ENCODE measurements at regions not wholly inside any gene's neighbourhood (a gene's known extent, or its start where the extent isn't known, plus 50 kb on each side); places are given as distances from the start of the nearest gene placed in this dataset.
"Not testable (repeated sequence)": the region's sequence is repeated elsewhere in the genome, so short reads cannot be mapped to it uniquely, and the experiment has no call there.

DNA sequence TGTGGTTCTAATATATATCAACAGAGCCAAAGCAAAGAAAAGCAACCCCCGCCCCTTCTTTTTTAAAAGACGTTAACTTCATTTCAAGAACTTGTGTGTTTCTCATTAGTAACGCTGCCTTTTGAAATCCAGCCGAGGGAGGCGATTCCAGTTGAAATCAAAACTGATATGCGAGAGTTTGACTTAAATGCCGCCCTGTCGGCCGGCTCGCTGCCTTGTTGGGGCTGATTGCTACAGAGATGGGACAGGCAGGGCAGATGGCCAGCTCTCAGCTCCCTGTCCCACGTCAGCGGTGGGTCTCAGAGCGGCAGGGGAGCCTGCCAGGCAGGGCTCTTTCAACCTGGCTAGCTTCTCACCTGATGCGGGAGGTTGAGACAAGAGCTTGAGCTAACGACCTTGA, 51.9 kb upstream of the ALX4 start:
- in situ Hi-C loops (cut with HindIII; ENCODE audit: low sequenced_read_pairs) = no loop called here

- in situ Hi-C loops (cut with HindIII; ENCODE audit: low sequenced_read_pairs) = no loop called here
These were observed 53.2 kb upstream of the ALX4 start for GRCh38 chr11:44363116-44363515.

GRCh38 chr11:44364596-44364995, 54.7 kb upstream of the ALX4 start:
- in situ Hi-C loops (cut with HindIII; ENCODE audit: low sequenced_read_pairs) = no loop called here

DNA sequence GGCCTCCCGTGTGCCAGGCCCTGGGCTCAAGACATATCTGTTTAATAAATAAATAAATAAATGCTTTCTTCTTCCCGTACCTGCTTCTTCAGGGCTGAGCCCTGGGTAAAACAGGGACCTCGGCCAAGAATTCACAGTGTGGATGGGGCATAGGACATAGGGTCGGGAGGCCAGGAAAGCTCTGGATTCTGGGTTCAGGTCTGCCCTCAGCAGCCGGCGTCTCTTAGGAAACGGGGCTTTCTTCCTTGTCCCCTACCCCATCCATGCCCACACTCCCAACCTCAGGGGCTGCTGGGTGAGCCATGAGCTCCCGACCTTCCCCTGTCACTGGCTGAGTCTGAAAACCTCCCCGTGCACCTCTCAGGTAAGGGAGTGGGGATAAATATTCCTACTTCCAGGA, 55.7 kb upstream of the ALX4 start:
- in situ Hi-C loops (cut with HindIII; ENCODE audit: low sequenced_read_pairs) = no loop called here

- in situ Hi-C loops (cut with HindIII; ENCODE audit: low sequenced_read_pairs) = no loop called here
These were observed 56.1 kb upstream of the ALX4 start for GRCh38 chr11:44366026-44366425.

DNA sequence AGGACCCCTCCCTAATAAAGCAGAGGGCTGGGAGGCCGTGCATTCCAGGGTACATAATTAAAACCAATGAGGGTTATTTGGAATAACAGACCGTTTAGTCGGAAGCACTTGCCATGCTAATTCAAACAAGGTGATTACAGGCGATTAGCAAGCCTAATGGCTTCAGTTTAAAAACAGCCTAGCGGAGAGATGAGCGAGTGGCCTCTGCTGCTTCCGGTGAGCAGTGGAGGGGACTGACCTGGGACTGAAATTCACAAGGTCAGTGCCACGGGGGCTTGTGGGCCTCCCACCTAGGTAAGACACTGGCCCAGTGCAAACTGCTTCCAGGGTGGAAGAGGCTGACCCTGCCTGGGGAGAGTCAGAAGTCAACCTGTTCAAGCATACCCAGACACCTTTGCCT, 56.8 kb upstream of the ALX4 start:
- in situ Hi-C loops (cut with HindIII; ENCODE audit: low sequenced_read_pairs) = no loop called here

GRCh38 chr11:44367452-44367851, 57.5 kb upstream of the ALX4 start:
- in situ Hi-C loops (cut with HindIII; ENCODE audit: low sequenced_read_pairs) = no loop called here

DNA sequence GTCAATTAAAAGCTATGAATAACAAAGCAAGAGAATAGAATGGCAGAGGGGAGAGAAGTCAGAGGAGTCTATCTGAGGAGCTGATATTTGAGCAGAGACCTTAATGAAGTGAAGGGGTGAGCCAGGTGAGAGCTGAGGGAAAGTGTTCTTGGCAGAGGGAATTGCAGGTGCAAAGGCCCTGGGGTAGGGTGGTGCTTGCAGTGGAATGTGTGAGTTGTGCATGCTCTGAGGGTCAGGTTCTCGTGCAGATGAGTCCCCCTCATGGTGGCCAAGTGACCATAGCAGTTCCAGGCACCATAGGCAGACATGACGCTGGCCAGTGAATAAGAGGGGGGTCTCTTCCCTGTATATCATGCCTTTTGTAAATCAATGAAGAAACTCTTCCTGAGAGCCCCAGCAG, 58.9 kb upstream of the ALX4 start:
- in situ Hi-C loops (cut with HindIII; ENCODE audit: low sequenced_read_pairs) = no loop called here

- in situ Hi-C loops (cut with HindIII; ENCODE audit: low sequenced_read_pairs) = not testable (repeated sequence)
These were observed 61.1 kb upstream of the ALX4 start for GRCh38 chr11:44371042-44371441.

DNA sequence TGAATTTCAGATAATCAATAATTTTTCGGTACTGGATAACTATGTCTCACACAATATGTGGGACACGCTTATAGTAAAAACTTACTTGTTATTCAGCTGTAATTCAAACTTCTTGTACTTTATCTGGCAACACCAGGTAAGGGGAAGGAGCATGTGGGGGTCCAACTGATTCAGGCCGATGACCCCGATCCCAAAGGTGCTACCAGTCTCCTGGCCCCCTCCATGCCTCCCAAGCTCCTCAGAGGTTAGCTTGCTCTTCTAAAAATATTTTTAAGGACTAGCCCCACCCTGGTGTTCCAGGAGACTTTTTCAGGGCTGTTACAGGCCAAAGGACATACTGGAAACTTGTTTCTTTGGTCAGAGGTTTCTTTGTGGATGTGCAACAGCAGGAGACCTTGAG, 61.8 kb upstream of the ALX4 start:
- in situ Hi-C loops (cut with HindIII; ENCODE audit: low sequenced_read_pairs) = no loop called here

DNA sequence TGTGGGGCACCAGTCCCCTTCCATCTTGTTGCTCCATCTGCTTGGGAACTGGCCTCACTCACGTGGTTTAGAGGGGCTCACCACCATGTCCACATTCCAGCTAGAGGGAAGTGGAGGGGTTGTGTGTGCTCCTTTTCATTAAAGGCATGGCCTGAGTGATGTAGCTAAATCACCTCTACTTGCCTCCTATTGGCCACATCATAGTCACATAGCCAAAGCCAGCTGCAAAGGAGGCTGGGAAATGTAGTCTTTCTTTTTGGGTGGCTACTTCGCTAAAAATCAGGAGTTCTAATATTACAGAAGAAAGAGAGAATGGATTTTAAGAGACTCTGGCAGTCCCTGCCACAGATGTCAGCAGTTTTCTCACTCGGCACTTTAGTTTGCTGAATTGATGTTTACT, 63.0 kb upstream of the ALX4 start:
- in situ Hi-C loops (cut with HindIII; ENCODE audit: low sequenced_read_pairs) = no loop called here

DNA sequence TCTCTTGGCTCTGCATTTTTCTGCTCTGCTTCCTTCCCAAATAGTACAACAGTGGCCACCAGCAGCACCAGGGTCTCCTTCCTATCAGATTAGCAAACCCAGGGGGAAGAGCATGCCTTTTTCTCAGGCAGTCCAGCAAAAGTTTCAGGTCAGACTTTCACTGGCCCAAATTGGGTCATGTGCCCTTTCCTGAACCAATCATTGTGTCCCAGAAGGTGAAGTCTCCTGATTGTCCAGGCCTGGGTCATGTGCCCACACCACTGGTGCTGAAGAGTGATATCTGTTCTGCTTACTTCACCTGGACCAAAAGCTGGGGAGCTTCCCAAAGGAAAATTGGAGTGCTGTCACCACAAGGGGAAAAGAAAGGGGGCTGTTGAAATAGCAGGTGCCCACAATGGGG, 64.1 kb upstream of the ALX4 start:
- in situ Hi-C loops (cut with HindIII; ENCODE audit: low sequenced_read_pairs) = no loop called here

- in situ Hi-C loops (cut with HindIII; ENCODE audit: low sequenced_read_pairs) = no loop called here
These were observed 66.5 kb upstream of the ALX4 start for GRCh38 chr11:44376423-44376822.

- in situ Hi-C loops (cut with HindIII; ENCODE audit: low sequenced_read_pairs) = no loop called here
These were observed 67.2 kb upstream of the ALX4 start for GRCh38 chr11:44377121-44377520.

DNA sequence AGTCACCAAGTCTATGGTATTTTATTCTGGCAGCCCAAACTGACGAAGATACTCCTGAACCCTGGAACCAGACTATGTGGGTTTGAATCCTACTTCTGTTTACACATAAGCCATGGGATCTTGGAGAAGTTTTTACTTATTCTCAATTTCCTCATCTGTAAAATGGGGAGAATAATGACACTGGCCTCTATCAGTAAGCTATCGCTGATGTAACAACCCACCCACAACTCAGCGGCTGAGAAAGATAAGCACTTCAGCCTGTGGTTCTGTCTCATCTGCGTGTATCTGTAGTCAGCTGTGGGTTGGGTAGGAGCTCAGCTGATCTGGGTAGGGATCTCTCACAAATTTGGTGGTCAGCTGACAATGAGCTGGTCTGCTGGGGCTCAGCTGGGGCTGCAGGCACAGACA, 68.0 kb upstream of the ALX4 start:
- in situ Hi-C loops (cut with HindIII; ENCODE audit: low sequenced_read_pairs) = no loop called here

DNA sequence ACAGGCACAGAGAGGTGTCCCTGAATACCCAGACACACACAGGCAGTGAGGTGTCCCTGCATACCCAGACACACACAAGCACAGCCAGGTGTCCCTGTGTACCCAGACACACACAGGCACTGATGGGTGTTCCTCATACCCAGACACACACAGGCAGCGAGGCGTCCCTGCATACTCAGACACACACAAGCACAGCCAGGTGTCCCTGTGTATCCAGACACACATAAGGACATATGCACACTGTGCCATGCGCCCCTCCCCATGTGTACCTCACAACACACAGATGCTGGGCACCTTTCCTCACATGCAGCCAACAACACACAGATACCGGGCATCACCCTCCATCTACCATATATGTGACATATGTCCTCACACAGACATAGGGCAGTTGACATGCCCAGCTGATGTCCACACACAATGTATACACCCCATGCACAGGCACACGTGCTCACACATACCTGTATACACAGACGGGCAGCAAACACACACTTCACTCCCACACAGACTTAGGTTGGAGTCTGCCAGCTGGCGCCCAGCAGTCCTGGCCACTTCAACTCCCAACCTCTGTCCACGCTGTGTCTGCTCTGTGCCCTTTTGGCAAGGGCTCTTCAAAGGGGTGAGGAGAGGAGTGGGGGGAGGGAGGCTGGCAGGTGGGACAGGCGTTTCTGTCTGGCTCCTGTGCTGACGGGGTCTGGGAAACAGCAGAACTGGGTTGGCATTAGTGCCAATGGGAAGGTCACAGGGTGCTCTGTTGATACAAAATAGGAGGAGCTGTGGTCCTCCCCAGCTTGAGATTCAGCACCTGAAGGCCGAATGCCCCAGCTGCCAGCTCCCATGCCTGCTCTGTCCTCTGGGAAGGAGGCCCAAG, 69.4 kb upstream of the ALX4 start:
- in situ Hi-C loops (cut with HindIII; ENCODE audit: low sequenced_read_pairs) = no loop called here

GRCh38 chr11:44380009-44380313, 70.0 kb upstream of the ALX4 start:
- in situ Hi-C loops (cut with HindIII; ENCODE audit: low sequenced_read_pairs) = no loop called here

DNA sequence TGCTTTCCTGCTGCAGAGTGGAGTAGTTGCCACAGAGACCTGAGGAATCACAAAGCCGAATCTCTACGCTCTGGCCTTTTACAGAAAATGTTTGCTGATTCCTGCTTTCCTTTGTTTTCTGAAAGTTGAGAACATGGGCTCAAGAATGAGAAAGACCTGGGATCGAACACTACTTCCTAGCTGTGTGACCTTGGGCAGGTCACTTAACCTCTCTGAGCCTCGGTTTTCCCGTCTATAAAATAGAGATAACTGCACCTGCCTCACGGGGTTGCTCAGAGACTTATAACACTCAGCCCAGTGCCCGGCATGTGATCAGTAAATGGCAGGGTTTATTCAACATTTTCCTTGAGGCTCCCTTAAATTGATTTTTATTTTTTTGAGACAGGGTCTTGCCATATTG, 70.9 kb upstream of the ALX4 start:
- in situ Hi-C loops (cut with HindIII; ENCODE audit: low sequenced_read_pairs) = no loop called here

GRCh38 chr11:44381261-44381660, 71.3 kb upstream of the ALX4 start:
- in situ Hi-C loops (cut with HindIII; ENCODE audit: low sequenced_read_pairs) = no loop called here

- in situ Hi-C loops (cut with HindIII; ENCODE audit: low sequenced_read_pairs) = no loop called here
These were observed 72.2 kb upstream of the ALX4 start for GRCh38 chr11:44382118-44382517.

- in situ Hi-C loops (cut with HindIII; ENCODE audit: low sequenced_read_pairs) = no loop called here
These were observed 72.8 kb upstream of the ALX4 start for GRCh38 chr11:44382656-44383240.

DNA sequence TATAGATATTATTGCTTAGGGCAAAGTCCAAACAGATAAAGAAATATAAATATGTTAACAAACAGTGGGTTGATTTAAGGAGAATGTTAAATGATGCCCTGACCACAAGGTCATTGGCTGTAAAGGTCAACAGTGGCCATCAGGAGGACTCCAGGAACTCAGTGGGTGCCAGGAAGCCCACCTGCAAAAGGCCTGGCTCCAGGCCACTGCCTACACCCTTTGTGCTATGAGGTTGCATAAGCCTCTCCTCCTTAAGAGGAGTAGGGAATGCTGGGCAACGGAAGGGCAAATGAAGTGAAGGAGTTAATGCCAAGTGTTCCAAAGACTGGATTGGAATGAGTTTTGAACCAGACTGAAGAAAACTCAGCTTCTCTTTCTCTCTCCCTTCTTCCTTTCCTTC, 73.3 kb upstream of the ALX4 start:
- in situ Hi-C loops (cut with HindIII; ENCODE audit: low sequenced_read_pairs) = no loop called here

DNA sequence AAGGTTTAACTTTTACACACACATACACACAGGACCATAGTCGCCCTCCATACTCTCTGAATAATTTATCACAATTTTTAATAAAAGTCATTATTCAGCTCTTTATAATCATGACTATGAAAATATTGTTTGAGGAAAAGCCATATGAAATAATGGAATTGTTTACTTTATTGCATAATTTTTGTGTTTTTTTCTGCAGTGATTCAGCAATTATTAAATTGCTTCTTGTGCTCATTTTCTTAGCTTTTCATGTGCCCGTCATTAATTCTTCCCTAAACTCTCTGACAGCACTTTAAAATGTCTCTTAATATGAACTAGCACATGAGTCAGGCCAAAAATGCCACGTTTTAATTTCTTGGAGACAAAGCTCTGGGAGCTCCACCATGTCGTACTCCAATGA, 77.5 kb upstream of the ALX4 start:
- in situ Hi-C loops (cut with HindIII; ENCODE audit: low sequenced_read_pairs) = no loop called here
